Thymus (tissue), 11 donors: ENCODE measurements at regions not wholly inside any gene's neighbourhood (a gene's known extent, or its start where the extent isn't known, plus 50 kb on each side); places are given as distances from the start of the nearest gene placed in this dataset.

Source experiments
- DNase-seq, 9 donors: peaks; one replicate each; pipeline ENCODE4 v3.0.0-alpha.2; 2013; ENCODE audit warnings: low spot score in 9 of 9, low read depth in 6 of 9, missing footprints in 1 of 9
- H3K27ac ChIP-seq, 2 donors: one replicate each; pipeline ENCODE4 v1.5.1; 2013; ENCODE audit warnings: control low read depth in 1 of 2, low read depth in 1 of 2, low read length in 1 of 2, mild to moderate bottlenecking in 1 of 2, moderate library complexity in 1 of 2
- H3K27me3 ChIP-seq, 2 donors: one replicate each; pipeline ENCODE4 v1.5.1; 2013; ENCODE audit warnings: low read length in 1 of 2; ENCODE audit not compliant: control insufficient read depth in 2 of 2, insufficient read depth in 1 of 2
- H3K36me3 ChIP-seq, 2 donors: one replicate each; pipeline ENCODE4 v1.5.1; 2013; ENCODE audit warnings: low read length in 1 of 2, mild to moderate bottlenecking in 1 of 2, moderate library complexity in 1 of 2; ENCODE audit not compliant: control insufficient read depth in 2 of 2, insufficient read depth in 2 of 2
- H3K4me1 ChIP-seq, 2 donors: one replicate each; pipeline ENCODE4 v1.5.1; 2013; ENCODE audit warnings: low read length in 2 of 2; ENCODE audit not compliant: control insufficient read depth in 2 of 2, insufficient read depth in 2 of 2
- H3K4me3 ChIP-seq, 2 donors: one replicate each; pipeline ENCODE4 v1.5.1; 2013; ENCODE audit warnings: low read length in 2 of 2, control low read depth in 1 of 2, mild to moderate bottlenecking in 1 of 2
- H3K9me3 ChIP-seq, 2 donors: one replicate each; pipeline ENCODE4 v1.5.1; 2013; ENCODE audit warnings: low read length in 1 of 2, mild to moderate bottlenecking in 1 of 2; ENCODE audit not compliant: control insufficient read depth in 2 of 2, insufficient read depth in 1 of 2
- WGBS: extraction: QIAGEN DNeasy Blood & Tissue Kit; methylation state at CpG from one replicate; pipeline ENCODE4 v1.1.7; 2013; 5-methylcytosine and 5-hydroxymethylcytosine counted together
- donor health status: healthy.

- Histone ChIP-seq H3K4me1 (no peaks in the 10 kb centered on the region), H3K27me3 (peaks cover 0 to 2% of the 10 kb centered on the region in 2 donors), H3K4me3 (no peak overlapping the region), H3K9me3 (no peaks in the 10 kb centered on the region), H3K36me3 (no peaks in the 10 kb centered on the region), H3K27ac (no peak overlapping the region)
- 97% methylated on average over 10 of the region's 10 CpGs for WGBS
- DNase-seq, result no peak
Measured at GRCh38 chr10:127826154-127826725, 66.5 kb downstream of the CLRN3 start.

GRCh38 chr10:127827354-127828140, 65.2 kb downstream of the CLRN3 start:
- no peak for DNase-seq
- H3K4me3 ChIP-seq, result no peak overlapping the region
- H3K9me3 ChIP-seq, result no peaks in the 10 kb centered on the region
- no peaks in the 10 kb centered on the region for H3K4me1 ChIP-seq
- no peak overlapping the region for H3K27ac ChIP-seq
- H3K36me3 ChIP-seq, result no peaks in the 10 kb centered on the region
- WGBS, result 80% methylated on average over 6 of the region's 6 CpGs
- peaks cover 0 to 2% of the 10 kb centered on the region in 2 donors for H3K27me3 ChIP-seq
